Skin of body (tissue), 1 donor: ENCODE measurements at regions not wholly inside any gene's neighbourhood (a gene's known extent, or its start where the extent isn't known, plus 50 kb on each side); places are given as distances from the start of the nearest gene placed in this dataset.

Source experiments
- DNase-seq: peaks from one replicate; lab custom pipeline; 2025; lab: John Stamatoyannopoulos, UW

- peak; percentile 61 for DNase-seq
Observed at GRCh38 chr14:32254952-32255679, 52.0 kb upstream of the RNU6-8 start.

DNA sequence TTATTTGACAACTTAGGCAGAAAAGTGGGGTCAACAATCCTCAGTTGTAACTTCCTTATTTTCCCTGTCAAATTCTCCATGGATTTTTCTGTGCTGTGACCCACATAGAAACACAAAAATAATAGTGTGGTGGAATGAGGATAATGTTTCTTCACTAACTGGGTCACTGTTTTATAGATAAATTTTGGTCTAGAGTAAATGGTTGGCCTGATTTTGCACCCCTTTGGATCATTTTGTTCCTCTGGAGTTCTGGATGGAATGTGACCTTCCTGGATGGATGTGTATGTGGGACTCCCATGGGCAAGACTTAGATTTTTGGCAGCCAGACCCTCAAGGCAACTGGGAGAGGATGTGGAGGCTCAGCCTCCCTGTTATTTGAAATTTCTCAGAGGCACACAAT, 52.7 kb upstream of the RNU6-8 start:
- no peak for DNase-seq

GRCh38 chr14:32256576-32256975, 53.5 kb upstream of the RNU6-8 start:
- DNase-seq: peak; percentile 21

GRCh38 chr14:32258336-32258993, 55.4 kb upstream of the RNU6-8 start:
- DNase-seq: no peak

- DNase-seq: peak; percentile 18
Observed at GRCh38 chr14:32259368-32260013, 56.4 kb upstream of the RNU6-8 start.

GRCh38 chr14:32263939-32264567, 61.0 kb upstream of the RNU6-8 start:
- DNase-seq: no peak

- DNase-seq: no peak
Observed at GRCh38 chr14:32265584-32265983, 62.5 kb upstream of the RNU6-8 start.

DNA sequence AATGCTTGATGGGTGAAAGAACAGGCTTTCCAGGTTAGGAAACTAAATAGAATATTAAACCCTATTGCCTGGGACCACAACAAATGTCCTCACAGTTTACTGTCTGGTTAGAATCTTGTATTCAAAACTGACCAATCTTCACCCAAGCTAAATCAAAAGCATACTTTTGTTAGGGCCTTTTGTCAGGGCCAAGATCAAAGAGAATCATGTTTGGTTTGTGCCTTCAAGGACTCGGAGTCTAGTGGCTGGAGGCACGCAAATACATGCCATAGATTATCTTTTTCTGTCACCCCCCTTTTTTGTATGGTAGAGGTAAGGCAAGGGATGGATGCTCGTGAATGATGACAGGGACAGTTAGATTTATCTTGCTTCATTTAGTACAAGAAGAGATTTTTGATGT, 51.1 kb upstream of the AKAP6 start:
- no peak for DNase-seq
